ENCODE measurements at regions not wholly inside any gene's neighbourhood (a gene's known extent, or its start where the extent isn't known, plus 50 kb on each side); places are given as distances from the start of the nearest gene placed in this dataset.

- TF ChIP-seq CTCF (IDR thresholded peaks at IDR 0.05; ENCODE audit: low read length) = no peak
- no peak for TF ChIP-seq EZH2 (IDR thresholded peaks at IDR 0.05; ENCODE audit: borderline replicate concordance, low read length)
Observed at GRCh38 chr12:59381106-59381505, 214.7 kb upstream of the SLC16A7 start.

All from OCI-LY1 (cell line).